GM23338 (cell line): ENCODE measurements at regions not wholly inside any gene's neighbourhood (a gene's known extent, or its start where the extent isn't known, plus 50 kb on each side); places are given as distances from the start of the nearest gene placed in this dataset.

Experiments used
- ATAC-seq: fragments of 200-7000 bp; cut with Tn5 transposase; 3 replicates; pipeline ENCODE4 v1.9.1; 2020
- DNase-seq: peaks from one replicate; pipeline ENCODE4 v3.0.0-alpha.2; 2015; ENCODE audit warnings: low spot score
- H2AFZ ChIP-seq: fragments of 200-600 bp; sonication (generic); 2 replicates; pipeline ENCODE4 v1.8.0; 2016; ENCODE audit warnings: antibody characterized with exemption, mild to moderate bottlenecking, moderate library complexity
- H3F3A ChIP-seq: fragments of 200-600 bp; sonication (generic); replicated peaks from 2 replicates; pipeline ENCODE4 v1.8.0; 2017; ENCODE audit warnings: antibody characterized with exemption, mixed run types, low read depth
- H3K27ac ChIP-seq: fragments of 200-600 bp; sonication (generic); 2 replicates; pipeline ENCODE4 v1.6.1; 2016; ENCODE audit warnings: low read depth
- H3K27me3 ChIP-seq: fragments of 200-600 bp; sonication (generic); 2 replicates; pipeline ENCODE4 v1.8.0; 2016; ENCODE audit warnings: mild to moderate bottlenecking, mixed run types, moderate library complexity; ENCODE audit not compliant: insufficient read depth
- H3K36me3 ChIP-seq: fragments of 200-600 bp; sonication (generic); 2 replicates; pipeline ENCODE4 v1.8.0; 2016; ENCODE audit warnings: mild to moderate bottlenecking; ENCODE audit not compliant: insufficient read depth
- H3K4me1 ChIP-seq: fragments of 200-600 bp; sonication (generic); 2 replicates; pipeline ENCODE4 v1.8.0; 2016; ENCODE audit warnings: mild to moderate bottlenecking, moderate library complexity; ENCODE audit not compliant: insufficient read depth
- H3K4me2 ChIP-seq: fragments of 200-600 bp; sonication (generic); 2 replicates; pipeline ENCODE4 v1.7.1; 2017; ENCODE audit warnings: mixed run types
- H3K4me3 ChIP-seq: fragments of 200-600 bp; sonication (generic); 2 replicates; pipeline ENCODE4 v1.6.1; 2016; ENCODE audit warnings: mixed run types
- H3K79me2 ChIP-seq: fragments of 200-600 bp; sonication (generic); replicated peaks from 2 replicates; pipeline ENCODE4 v1.8.0; 2017; ENCODE audit warnings: mild to moderate bottlenecking; ENCODE audit not compliant: insufficient read depth
- H3K9me2 ChIP-seq: fragments of 200-600 bp; sonication (generic); 2 replicates; pipeline ENCODE4 v1.8.0; 2017; ENCODE audit not compliant: insufficient read depth
- H4K20me1 ChIP-seq: fragments of 200-600 bp; sonication (generic); replicated peaks from 2 replicates; pipeline ENCODE4 v1.8.0; 2017; ENCODE audit warnings: mild to moderate bottlenecking; ENCODE audit not compliant: insufficient read depth
- H3K27ac Mint-ChIP-seq: 2 replicates; pipeline ENCODE4 v1.8.0; 2020; ENCODE audit warnings: inconsistent platforms, mild to moderate bottlenecking, moderate library complexity, mixed read lengths
- H3K27me3 Mint-ChIP-seq: 3 replicates; pipeline ENCODE4 v1.8.0; 2022; ENCODE audit warnings: low read depth, mild to moderate bottlenecking, moderate library complexity, mixed read lengths, inconsistent platforms; ENCODE audit not compliant: insufficient read depth, poor library complexity
- H3K36me3 Mint-ChIP-seq: 3 replicates; pipeline ENCODE4 v1.8.0; 2021; ENCODE audit warnings: low read depth, mild to moderate bottlenecking, inconsistent platforms, moderate library complexity, mixed read lengths
- H3K4me1 Mint-ChIP-seq: 3 replicates; pipeline ENCODE4 v1.8.0; 2020; ENCODE audit warnings: mild to moderate bottlenecking, inconsistent platforms, mixed read lengths
- H3K4me3 Mint-ChIP-seq: 3 replicates; pipeline ENCODE4 v1.8.0; 2021; ENCODE audit warnings: moderate library complexity, mild to moderate bottlenecking, inconsistent platforms, mixed read lengths
- H3K9me3 Mint-ChIP-seq: 3 replicates; pipeline ENCODE4 v1.8.0; 2020; ENCODE audit warnings: moderate library complexity, mild to moderate bottlenecking, inconsistent platforms, mixed read lengths
- TF ChIP-seq, protein P1 (sequence below): fragments of 250-450 bp; sonication (Bioruptor Pico); IDR thresholded peaks from 2 replicates; pipeline ENCODE4 v1.5.0; 2020; ENCODE audit warnings: mild to moderate bottlenecking, moderate library complexity
- TF ChIP-seq, protein P2 (sequence below), 2 experiments: fragments of 200-600 bp in 1 of 2; sonication (generic) in 1 of 2; conservative IDR thresholded peaks; 2 replicates each; pipeline versions ENCODE4 v1.5.1 to v1.6.1; 2016 to 2017; ENCODE audit warnings: antibody characterized with exemption in 2 of 2, low read depth in 2 of 2, mild to moderate bottlenecking in 2 of 2, moderate library complexity in 1 of 2
- TF ChIP-seq, protein P3 (sequence below): IDR thresholded peaks from one replicate; pipeline ENCODE4 v1.6.1; 2018; ENCODE audit warnings: antibody characterized with exemption; ENCODE audit not compliant: unreplicated experiment

DNA sequence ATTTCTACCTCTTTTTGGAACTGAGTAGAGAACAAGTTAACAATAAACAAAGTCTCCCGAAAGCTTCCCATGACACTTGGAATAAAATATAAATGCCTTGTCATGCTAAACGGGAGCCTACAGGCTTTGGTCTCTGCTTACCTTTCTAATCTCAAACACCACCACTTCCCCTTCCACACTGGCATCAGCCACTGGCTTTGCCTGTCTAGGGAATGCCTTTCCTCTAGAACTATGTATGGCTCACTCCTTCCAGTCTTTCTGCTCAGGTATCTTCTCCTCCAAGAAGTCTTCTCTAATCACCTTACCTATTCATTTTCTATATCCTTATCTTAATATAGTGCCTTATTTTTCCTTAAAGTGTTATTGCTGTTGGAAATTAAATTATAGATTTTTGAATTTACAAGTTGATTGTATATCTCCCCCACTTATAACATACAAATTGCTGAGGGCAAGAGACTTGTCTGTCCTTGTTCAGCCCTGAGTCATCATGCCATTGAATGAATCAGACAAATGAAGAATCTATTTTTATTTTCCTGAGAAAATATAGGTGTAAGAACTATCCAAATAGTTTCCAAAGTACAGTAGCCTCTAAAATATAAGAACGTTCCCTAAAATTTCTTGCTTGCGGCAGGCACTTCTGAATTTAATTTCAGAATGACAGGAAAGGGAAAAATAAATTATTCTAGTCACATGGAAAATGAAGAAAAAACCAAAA, 119.2 kb downstream of the TM2D1 start (continued):
- TF ChIP-seq, protein P1, sequence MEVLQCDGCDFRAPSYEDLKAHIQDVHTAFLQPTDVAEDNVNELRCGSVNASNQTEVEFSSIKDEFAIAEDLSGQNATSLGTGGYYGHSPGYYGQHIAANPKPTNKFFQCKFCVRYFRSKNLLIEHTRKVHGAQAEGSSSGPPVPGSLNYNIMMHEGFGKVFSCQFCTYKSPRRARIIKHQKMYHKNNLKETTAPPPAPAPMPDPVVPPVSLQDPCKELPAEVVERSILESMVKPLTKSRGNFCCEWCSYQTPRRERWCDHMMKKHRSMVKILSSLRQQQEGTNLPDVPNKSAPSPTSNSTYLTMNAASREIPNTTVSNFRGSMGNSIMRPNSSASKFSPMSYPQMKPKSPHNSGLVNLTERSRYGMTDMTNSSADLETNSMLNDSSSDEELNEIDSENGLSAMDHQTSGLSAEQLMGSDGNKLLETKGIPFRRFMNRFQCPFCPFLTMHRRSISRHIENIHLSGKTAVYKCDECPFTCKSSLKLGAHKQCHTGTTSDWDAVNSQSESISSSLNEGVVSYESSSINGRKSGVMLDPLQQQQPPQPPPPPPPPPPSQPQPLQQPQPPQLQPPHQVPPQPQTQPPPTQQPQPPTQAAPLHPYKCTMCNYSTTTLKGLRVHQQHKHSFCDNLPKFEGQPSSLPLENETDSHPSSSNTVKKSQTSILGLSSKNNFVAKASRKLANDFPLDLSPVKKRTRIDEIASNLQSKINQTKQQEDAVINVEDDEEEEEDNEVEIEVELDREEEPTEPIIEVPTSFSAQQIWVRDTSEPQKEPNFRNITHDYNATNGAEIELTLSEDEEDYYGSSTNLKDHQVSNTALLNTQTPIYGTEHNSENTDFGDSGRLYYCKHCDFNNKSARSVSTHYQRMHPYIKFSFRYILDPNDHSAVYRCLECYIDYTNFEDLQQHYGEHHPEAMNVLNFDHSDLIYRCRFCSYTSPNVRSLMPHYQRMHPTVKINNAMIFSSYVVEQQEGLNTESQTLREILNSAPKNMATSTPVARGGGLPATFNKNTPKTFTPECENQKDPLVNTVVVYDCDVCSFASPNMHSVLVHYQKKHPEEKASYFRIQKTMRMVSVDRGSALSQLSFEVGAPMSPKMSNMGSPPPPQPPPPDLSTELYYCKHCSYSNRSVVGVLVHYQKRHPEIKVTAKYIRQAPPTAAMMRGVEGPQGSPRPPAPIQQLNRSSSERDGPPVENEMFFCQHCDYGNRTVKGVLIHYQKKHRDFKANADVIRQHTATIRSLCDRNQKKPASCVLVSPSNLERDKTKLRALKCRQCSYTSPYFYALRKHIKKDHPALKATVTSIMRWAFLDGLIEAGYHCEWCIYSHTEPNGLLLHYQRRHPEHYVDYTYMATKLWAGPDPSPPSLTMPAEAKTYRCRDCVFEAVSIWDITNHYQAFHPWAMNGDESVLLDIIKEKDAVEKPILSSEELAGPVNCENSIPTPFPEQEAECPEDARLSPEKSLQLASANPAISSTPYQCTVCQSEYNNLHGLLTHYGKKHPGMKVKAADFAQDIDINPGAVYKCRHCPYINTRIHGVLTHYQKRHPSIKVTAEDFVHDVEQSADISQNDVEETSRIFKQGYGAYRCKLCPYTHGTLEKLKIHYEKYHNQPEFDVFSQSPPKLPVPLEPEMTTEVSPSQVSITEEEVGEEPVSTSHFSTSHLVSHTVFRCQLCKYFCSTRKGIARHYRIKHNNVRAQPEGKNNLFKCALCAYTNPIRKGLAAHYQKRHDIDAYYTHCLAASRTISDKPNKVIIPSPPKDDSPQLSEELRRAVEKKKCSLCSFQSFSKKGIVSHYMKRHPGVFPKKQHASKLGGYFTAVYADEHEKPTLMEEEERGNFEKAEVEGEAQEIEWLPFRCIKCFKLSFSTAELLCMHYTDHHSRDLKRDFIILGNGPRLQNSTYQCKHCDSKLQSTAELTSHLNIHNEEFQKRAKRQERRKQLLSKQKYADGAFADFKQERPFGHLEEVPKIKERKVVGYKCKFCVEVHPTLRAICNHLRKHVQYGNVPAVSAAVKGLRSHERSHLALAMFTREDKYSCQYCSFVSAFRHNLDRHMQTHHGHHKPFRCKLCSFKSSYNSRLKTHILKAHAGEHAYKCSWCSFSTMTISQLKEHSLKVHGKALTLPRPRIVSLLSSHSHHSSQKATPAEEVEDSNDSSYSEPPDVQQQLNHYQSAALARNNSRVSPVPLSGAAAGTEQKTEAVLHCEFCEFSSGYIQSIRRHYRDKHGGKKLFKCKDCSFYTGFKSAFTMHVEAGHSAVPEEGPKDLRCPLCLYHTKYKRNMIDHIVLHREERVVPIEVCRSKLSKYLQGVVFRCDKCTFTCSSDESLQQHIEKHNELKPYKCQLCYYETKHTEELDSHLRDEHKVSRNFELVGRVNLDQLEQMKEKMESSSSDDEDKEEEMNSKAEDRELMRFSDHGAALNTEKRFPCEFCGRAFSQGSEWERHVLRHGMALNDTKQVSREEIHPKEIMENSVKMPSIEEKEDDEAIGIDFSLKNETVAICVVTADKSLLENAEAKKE (CRISPR knock-in tag), result no peak

DNA sequence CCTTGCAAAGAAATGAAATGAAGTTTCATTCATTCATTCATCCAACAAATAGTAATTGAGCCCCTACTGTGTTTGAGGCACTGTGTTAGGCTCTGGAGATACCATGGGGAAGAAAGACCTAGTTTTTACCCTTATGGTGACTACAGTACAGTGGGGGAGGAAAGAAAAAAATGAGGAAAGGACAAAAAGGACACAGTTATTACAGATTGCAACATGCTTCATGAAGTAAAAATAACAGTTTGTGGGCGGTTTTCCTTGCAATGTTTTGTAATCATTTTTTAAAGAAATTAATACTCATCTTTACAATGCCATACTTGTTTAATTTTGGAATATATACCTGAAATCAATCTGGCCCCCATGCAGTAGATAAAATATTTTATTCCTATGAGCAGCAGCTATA, 120.3 kb downstream of the TM2D1 start:
- no peaks in the 10 kb centered on the region for H3K9me3 Mint-ChIP-seq
- Histone ChIP-seq H3K9me2 (0 out of 2 replicates have a peak, but pooled peaks cover 1% of the 10 kb centered on the region), H3K36me3 (no peaks in the 10 kb centered on the region), H2AFZ (no peak overlapping the region), H3K4me2 (no peak overlapping the region), H4K20me1 (no peaks in the 10 kb centered on the region), H3F3A (no peaks in the 10 kb centered on the region), H3K4me1 (no peaks in the 10 kb centered on the region), H3K27me3 (no peaks in the 10 kb centered on the region), H3K27ac (no peak overlapping the region), H3K79me2 (no peaks in the 10 kb centered on the region), H3K4me3 (no peak overlapping the region)
- no peak for DNase-seq
- H3K27me3 Mint-ChIP-seq, result peaks cover 3% of the 10 kb centered on the region
- H3K36me3 Mint-ChIP-seq, result no peaks in the 10 kb centered on the region
- no peak overlapping the region for H3K4me3 Mint-ChIP-seq
- H3K4me1 Mint-ChIP-seq, result peaks cover 9% of the 10 kb centered on the region; the same call in 2 of the 3 replicates
- no peak overlapping the region for H3K27ac Mint-ChIP-seq
- no peak for ATAC-seq
- TF ChIP-seq, protein P2, sequence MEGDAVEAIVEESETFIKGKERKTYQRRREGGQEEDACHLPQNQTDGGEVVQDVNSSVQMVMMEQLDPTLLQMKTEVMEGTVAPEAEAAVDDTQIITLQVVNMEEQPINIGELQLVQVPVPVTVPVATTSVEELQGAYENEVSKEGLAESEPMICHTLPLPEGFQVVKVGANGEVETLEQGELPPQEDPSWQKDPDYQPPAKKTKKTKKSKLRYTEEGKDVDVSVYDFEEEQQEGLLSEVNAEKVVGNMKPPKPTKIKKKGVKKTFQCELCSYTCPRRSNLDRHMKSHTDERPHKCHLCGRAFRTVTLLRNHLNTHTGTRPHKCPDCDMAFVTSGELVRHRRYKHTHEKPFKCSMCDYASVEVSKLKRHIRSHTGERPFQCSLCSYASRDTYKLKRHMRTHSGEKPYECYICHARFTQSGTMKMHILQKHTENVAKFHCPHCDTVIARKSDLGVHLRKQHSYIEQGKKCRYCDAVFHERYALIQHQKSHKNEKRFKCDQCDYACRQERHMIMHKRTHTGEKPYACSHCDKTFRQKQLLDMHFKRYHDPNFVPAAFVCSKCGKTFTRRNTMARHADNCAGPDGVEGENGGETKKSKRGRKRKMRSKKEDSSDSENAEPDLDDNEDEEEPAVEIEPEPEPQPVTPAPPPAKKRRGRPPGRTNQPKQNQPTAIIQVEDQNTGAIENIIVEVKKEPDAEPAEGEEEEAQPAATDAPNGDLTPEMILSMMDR (conservative IDR thresholded peaks at IDR 0.05; ENCODE audit: low read depth in 2 of 2), result no peak
- TF ChIP-seq, protein P3, sequence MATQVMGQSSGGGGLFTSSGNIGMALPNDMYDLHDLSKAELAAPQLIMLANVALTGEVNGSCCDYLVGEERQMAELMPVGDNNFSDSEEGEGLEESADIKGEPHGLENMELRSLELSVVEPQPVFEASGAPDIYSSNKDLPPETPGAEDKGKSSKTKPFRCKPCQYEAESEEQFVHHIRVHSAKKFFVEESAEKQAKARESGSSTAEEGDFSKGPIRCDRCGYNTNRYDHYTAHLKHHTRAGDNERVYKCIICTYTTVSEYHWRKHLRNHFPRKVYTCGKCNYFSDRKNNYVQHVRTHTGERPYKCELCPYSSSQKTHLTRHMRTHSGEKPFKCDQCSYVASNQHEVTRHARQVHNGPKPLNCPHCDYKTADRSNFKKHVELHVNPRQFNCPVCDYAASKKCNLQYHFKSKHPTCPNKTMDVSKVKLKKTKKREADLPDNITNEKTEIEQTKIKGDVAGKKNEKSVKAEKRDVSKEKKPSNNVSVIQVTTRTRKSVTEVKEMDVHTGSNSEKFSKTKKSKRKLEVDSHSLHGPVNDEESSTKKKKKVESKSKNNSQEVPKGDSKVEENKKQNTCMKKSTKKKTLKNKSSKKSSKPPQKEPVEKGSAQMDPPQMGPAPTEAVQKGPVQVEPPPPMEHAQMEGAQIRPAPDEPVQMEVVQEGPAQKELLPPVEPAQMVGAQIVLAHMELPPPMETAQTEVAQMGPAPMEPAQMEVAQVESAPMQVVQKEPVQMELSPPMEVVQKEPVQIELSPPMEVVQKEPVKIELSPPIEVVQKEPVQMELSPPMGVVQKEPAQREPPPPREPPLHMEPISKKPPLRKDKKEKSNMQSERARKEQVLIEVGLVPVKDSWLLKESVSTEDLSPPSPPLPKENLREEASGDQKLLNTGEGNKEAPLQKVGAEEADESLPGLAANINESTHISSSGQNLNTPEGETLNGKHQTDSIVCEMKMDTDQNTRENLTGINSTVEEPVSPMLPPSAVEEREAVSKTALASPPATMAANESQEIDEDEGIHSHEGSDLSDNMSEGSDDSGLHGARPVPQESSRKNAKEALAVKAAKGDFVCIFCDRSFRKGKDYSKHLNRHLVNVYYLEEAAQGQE, result no peak
